Peyer's patch (tissue), 4 donors: ENCODE measurements at regions not wholly inside any gene's neighbourhood (a gene's known extent, or its start where the extent isn't known, plus 50 kb on each side); places are given as distances from the start of the nearest gene placed in this dataset.

Experiments
- DNase-seq, 3 donors: peaks; one replicate each; pipeline ENCODE4 v3.0.0-alpha.2; 2017 to 2019
- H3K27ac ChIP-seq, 4 donors: fragments of 200-600 bp; sonication (generic); one replicate each; pipeline ENCODE4 v1.5.1; 2016 to 2019
- H3K27me3 ChIP-seq, 2 donors: fragments of 200-600 bp; sonication (generic); one replicate each; pipeline ENCODE4 v1.5.1; 2019
- H3K36me3 ChIP-seq, 3 donors: fragments of 200-600 bp; sonication (generic); one replicate each; pipeline ENCODE4 v1.5.1; 2016 to 2019
- H3K4me1 ChIP-seq, 4 donors: fragments of 200-600 bp; sonication (generic); one replicate each; pipeline ENCODE4 v1.5.1; 2016 to 2019
- H3K4me3 ChIP-seq, 4 donors: fragments of 200-600 bp; sonication (generic); 1 replicate in 3 of 4; 2 replicates in 1 of 4; pipeline ENCODE4 v1.5.1; 2016 to 2019; ENCODE audit warnings: mild to moderate bottlenecking in 1 of 4
- H3K9me3 ChIP-seq, 4 donors: fragments of 200-600 bp; sonication (generic); one replicate each; pipeline ENCODE4 v1.5.1; 2016 to 2019; ENCODE audit warnings: mild to moderate bottlenecking in 1 of 4
- POLR2A ChIP-seq, 2 donors: fragments of 450-650 bp; IDR thresholded peaks; one replicate each; pipeline ENCODE4 v1.5.1; 2017; ENCODE audit warnings: antibody characterized with exemption in 2 of 2, mild to moderate bottlenecking in 2 of 2, moderate library complexity in 2 of 2
- TF ChIP-seq, protein P1 (sequence below), 6 experiments: fragments of 450-650 bp in 4 of 6; fragments of 200-600 bp in 2 of 6; sonication (generic) in 1 of 6; IDR thresholded peaks; one replicate each; pipeline ENCODE4 v1.5.1; 2017 to 2019; ENCODE audit warnings: antibody characterized with exemption in 6 of 6, mild to moderate bottlenecking in 3 of 6, moderate library complexity in 1 of 6

DNA sequence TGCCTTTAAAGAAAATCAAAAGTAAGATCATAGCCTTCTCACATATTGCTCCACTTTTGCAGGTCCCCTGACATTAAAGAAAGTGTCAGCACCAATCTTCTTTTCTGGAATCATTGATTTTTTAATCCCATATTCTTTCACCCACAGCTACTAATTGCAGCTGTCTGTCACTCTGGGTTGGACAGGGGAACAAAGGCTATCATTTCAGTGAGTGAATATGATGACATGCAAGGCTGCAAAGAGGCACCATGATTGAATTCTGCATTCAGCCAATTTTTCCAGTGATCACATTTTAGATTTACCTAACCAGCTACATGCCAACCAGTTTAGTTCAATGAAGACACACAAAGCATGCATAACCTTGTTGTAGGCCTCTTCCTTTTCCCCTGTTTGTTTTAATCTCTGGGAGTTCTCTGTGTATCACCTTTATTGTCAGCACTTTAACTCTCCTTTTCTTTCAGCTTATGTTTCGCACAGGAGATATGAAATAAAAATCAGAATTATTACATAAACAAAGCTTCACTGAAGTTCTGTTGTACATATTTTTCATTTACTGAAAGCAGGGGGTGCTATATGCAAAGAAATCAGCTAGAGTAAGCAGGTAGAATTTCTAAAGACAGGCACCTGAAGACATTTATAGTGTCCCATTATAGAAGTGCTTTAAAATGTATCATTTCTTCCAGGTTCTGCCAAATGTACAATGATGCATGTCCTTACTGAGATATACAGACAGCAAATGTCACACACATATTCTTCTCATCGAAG lies 584.8 kb downstream of the PLA2G4A start:
- no peaks in the 10 kb centered on the region for H3K36me3 ChIP-seq
- no peak overlapping the region for H3K4me3 ChIP-seq
- no peaks in the 10 kb centered on the region for H3K4me1 ChIP-seq
- TF ChIP-seq, protein P1, sequence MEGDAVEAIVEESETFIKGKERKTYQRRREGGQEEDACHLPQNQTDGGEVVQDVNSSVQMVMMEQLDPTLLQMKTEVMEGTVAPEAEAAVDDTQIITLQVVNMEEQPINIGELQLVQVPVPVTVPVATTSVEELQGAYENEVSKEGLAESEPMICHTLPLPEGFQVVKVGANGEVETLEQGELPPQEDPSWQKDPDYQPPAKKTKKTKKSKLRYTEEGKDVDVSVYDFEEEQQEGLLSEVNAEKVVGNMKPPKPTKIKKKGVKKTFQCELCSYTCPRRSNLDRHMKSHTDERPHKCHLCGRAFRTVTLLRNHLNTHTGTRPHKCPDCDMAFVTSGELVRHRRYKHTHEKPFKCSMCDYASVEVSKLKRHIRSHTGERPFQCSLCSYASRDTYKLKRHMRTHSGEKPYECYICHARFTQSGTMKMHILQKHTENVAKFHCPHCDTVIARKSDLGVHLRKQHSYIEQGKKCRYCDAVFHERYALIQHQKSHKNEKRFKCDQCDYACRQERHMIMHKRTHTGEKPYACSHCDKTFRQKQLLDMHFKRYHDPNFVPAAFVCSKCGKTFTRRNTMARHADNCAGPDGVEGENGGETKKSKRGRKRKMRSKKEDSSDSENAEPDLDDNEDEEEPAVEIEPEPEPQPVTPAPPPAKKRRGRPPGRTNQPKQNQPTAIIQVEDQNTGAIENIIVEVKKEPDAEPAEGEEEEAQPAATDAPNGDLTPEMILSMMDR (IDR thresholded peaks at IDR 0.05) = peak in 3 of 6 experiments; percentile 33 to 39 (median 35)
- no peak for TF ChIP-seq POLR2A (IDR thresholded peaks at IDR 0.05)
- no peaks in the 10 kb centered on the region for H3K9me3 ChIP-seq
- DNase-seq = no peak
- H3K27me3 ChIP-seq = no peaks in the 10 kb centered on the region
- no peak overlapping the region for H3K27ac ChIP-seq

DNA sequence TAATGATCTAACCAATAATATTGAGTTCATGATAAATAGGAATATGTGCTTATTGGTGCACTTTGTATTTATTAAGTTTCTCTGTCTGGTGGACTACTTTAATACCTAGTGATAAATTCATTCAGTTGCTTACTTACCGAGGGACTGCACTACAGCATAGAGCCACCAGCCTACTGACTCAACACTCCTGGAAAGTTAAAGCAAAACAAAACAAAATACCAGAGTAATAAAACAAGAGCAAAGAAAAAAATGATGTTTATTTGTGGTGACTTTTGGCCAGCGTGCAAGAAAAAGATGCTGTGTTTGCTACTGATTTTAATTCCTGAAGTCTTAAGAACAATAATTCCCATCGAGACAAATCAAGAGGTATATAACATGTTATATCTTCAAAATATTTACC lies 586.3 kb downstream of the PLA2G4A start:
- H3K36me3 ChIP-seq = no peaks in the 10 kb centered on the region
- H3K9me3 ChIP-seq = no peaks in the 10 kb centered on the region
- no peak for TF ChIP-seq POLR2A (IDR thresholded peaks at IDR 0.05)
- TF ChIP-seq, protein P1 (IDR thresholded peaks at IDR 0.05) = no peak
- no peaks in the 10 kb centered on the region for H3K4me1 ChIP-seq
- no peaks in the 10 kb centered on the region for H3K27me3 ChIP-seq
- H3K27ac ChIP-seq = no peak overlapping the region
- DNase-seq = no peak
- H3K4me3 ChIP-seq = no peak overlapping the region

DNA sequence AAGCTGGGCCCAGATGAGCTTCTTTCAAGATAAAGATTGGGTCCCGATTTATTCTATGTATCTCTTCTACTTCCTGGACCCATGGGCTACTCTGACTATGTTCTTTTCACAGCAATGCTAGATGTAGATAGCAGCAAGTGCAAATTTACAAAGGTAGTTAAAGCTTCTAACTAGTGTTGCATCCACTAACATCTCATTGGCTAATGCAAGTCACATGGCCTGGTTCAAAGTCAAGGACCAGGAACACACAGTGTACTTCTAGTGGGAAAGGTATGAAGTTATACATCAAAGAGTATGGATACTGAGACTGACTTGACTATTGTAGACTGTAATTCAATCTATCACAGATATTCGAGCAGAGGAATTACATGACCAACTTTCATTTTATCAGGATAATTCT lies 588.8 kb downstream of the PLA2G4A start:
- Histone ChIP-seq H3K4me1 (no peaks in the 10 kb centered on the region), H3K27ac (no peak overlapping the region)
- no peak for TF ChIP-seq POLR2A (IDR thresholded peaks at IDR 0.05)
- TF ChIP-seq, protein P1 (IDR thresholded peaks at IDR 0.05) = no peak

DNA sequence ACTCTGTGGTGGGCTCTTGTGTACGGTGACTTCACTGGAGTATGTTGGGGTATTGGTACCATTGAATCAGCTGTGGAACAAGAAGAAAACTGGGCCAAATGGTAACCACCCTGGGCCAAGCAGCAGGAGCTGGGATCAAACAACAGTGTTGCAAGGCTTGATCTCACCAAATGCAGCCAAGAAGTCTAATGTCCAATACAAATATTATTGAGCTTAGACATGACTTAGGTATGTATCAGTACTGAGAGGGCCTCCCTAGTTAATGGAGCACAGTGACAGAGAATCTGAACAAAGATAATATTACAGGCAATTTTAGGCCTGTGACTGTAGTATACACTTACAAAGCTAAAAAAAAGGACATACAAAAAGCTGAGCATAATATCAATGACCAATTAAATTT lies 604.8 kb downstream of the PLA2G4A start:
- TF ChIP-seq POLR2A (IDR thresholded peaks at IDR 0.05) = no peak
- TF ChIP-seq, protein P1 (IDR thresholded peaks at IDR 0.05) = no peak
- DNase-seq = no peak
- Histone ChIP-seq H3K9me3 (no peaks in the 10 kb centered on the region), H3K4me1 (no peaks in the 10 kb centered on the region), H3K36me3 (no peaks in the 10 kb centered on the region), H3K4me3 (no peak overlapping the region), H3K27me3 (no peaks in the 10 kb centered on the region), H3K27ac (no peak overlapping the region)

More for the DNA sequence above, 588.8 kb downstream of the PLA2G4A start:
- DNase-seq = no peak
- no peaks in the 10 kb centered on the region for H3K27me3 ChIP-seq
- no peaks in the 10 kb centered on the region for H3K36me3 ChIP-seq
- no peak overlapping the region for H3K4me3 ChIP-seq
- H3K9me3 ChIP-seq = no peaks in the 10 kb centered on the region

DNA sequence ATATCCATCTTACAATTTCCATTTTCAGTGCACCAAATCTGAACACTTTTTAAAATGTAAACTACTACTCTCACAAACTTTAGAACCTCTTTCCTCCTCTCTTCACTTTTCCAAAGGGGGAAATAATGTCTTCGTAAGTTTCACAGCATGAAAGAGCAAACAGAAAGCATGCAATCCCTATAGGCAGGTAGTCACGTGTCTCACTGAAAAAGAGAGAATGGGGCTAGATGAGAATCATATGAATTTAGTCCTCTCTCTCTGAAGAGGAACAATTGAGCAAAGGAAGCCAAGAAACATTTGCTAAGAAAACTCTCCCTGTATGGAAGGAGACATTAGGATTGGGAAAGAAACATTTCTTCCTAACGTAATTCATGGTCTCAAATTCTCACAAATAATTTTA lies 613.9 kb downstream of the PLA2G4A start:
- DNase-seq = no peak
- no peaks in the 10 kb centered on the region for H3K27me3 ChIP-seq
- H3K36me3 ChIP-seq = no peaks in the 10 kb centered on the region
- no peak for TF ChIP-seq POLR2A (IDR thresholded peaks at IDR 0.05)
- TF ChIP-seq, protein P1 (IDR thresholded peaks at IDR 0.05) = no peak
- H3K27ac ChIP-seq = no peak overlapping the region
- H3K4me3 ChIP-seq = no peak overlapping the region
- H3K9me3 ChIP-seq = no peaks in the 10 kb centered on the region
- no peaks in the 10 kb centered on the region for H3K4me1 ChIP-seq
